Muscle of leg (tissue), 3 donors: ENCODE measurements at regions not wholly inside any gene's neighbourhood (a gene's known extent, or its start where the extent isn't known, plus 50 kb on each side); places are given as distances from the start of the nearest gene placed in this dataset.

ENCODE experiments used
- DNase-seq: peaks from one replicate; pipeline ENCODE4 v3.0.0; 2013
- H3K27ac ChIP-seq: one replicate; pipeline ENCODE4 v1.5.1; 2013; ENCODE audit warnings: mild to moderate bottlenecking, low read length, control low read depth
- H3K27me3 ChIP-seq: one replicate; pipeline ENCODE4 v1.6.1; 2013; ENCODE audit warnings: low read length; ENCODE audit not compliant: control insufficient read depth, insufficient read depth
- H3K36me3 ChIP-seq: one replicate; pipeline ENCODE4 v1.6.1; 2013; ENCODE audit warnings: low read length; ENCODE audit not compliant: control insufficient read depth, insufficient read depth
- H3K4me1 ChIP-seq: one replicate; pipeline ENCODE4 v1.6.1; 2013; ENCODE audit warnings: low read length; ENCODE audit not compliant: control insufficient read depth, insufficient read depth
- H3K4me3 ChIP-seq: one replicate; pipeline ENCODE4 v1.5.1; 2013; ENCODE audit warnings: low read length, control low read depth
- H3K9me3 ChIP-seq: replicated peaks from 2 replicates; pipeline ENCODE4 v1.6.1; 2013; ENCODE audit warnings: low read depth, low read length; ENCODE audit not compliant: control insufficient read depth
- WGBS: methylation state at CpG from one replicate; pipeline ENCODE4 v1.1.5; 2013; ENCODE audit warnings: missing lambda C conversion rate; ENCODE audit not compliant: insufficient coverage; 5-methylcytosine and 5-hydroxymethylcytosine counted together

DNA sequence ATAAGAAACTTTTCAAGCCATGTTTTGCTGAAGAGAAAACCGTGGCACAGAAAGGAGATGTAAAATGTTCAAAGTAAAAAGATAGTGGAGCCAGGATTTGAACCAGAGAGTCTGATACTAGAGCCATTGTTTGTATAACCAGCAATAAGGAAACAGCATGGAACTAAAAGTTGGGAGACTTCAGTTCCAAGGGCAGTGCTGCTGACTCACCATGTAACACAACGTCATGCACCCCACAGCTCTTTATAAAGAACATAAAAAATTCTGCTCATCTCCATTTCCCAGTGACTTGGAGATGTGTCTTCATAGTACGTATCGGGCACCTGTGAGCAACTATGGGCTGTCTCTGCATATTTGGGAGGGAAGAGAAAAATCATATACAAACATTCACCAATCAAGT, 353.0 kb upstream of the PIK3C3 start:
- peaks cover 2% of the 10 kb centered on the region for H3K9me3 ChIP-seq
- WGBS, result 80% methylated on average over 1 of the region's 4 CpGs
- H3K27ac ChIP-seq, result no peak overlapping the region
- no peaks in the 10 kb centered on the region for H3K4me1 ChIP-seq
- H3K27me3 ChIP-seq, result no peaks in the 10 kb centered on the region
- no peak overlapping the region for H3K4me3 ChIP-seq
- no peaks in the 10 kb centered on the region for H3K36me3 ChIP-seq
- DNase-seq, result no peak

DNA sequence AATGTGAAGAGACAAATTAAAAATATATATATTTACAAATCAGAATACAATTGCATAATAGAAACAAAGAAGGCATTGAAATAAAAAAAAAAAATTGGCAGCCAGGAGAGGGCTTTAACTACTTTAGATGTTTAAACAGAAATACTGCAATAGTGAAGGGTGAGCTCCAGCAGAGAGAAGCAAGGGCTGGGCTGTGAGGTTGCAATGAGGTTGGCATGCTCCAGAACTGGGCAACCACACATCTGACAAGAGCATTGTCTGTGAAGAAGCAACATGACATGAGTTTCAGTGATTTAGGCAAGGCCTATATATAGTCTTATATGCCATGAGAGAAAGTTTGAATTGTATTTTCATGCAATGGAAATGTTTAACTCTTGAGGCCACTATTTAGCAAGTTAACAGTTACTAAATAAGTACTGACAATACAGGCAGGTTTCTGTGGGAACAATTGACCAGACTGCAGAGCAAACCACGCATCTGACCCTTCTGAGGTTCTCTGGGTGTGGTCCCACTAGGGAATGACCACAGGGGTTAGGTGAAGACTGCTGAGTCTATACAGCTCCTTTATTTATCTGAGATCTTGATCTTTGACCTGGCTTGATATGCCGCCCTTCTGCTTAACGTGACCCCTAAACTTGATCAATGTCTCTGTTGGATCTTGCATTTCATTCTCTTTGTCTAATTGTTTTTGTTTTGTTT, 354.2 kb upstream of the PIK3C3 start:
- Histone ChIP-seq H3K9me3 (peaks cover 2% of the 10 kb centered on the region), H3K4me1 (no peaks in the 10 kb centered on the region), H3K27me3 (no peaks in the 10 kb centered on the region), H3K36me3 (no peaks in the 10 kb centered on the region), H3K27ac (no peak overlapping the region), H3K4me3 (no peak overlapping the region)
- WGBS, result 100% methylated on average over 1 of the region's 3 CpGs
- DNase-seq, result no peak

DNA sequence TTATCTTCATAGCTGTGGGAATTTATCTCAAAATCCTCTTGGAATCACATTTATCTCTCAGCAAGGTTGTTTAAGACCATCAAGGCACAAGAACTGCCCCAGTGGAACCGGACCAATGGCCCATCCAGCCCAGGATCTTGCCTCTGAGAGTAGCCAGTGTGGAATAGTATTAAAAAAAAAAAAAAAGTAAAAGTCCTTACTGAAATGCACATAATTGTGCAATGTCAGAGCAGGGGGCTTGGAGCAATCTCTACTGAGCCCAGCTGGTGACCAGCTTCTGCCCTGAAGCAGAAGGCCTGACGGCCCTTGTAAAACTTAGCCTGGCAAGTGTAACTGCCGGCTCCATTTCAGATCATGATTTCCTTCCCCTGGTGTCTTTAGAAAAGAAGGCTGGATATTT, 355.6 kb upstream of the PIK3C3 start:
- no peak for DNase-seq
- WGBS, result 67% methylated on average over 1 of the region's 3 CpGs

DNA sequence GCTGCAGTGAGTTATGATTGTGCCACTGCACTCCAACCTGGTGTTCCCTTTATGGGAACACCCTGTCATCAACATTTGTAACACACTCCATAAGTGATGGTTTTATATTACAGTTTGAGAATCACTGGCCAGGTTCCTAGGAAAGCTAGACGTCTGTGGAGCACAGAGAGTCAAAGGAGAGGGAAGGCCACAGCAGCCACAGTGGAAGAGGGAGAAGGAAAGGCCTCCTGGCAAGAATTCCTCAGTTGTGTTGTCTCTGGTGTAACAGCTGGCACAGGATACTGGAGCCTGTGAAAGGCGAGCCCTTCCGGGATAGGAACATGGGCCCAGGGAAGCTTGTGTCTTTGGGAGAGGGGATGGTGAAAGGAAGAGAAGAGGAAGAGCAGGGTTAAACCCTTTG, 360.5 kb upstream of the PIK3C3 start:
- Histone ChIP-seq H3K4me1 (no peaks in the 10 kb centered on the region), H3K36me3 (no peaks in the 10 kb centered on the region), H3K4me3 (no peak overlapping the region), H3K27me3 (no peaks in the 10 kb centered on the region), H3K27ac (no peak overlapping the region), H3K9me3 (peaks cover 2% of the 10 kb centered on the region)
- 14% methylated on average over 1 of the region's 3 CpGs for WGBS
- DNase-seq, result peak; percentile 4

More for the DNA sequence above, 355.6 kb upstream of the PIK3C3 start:
- no peaks in the 10 kb centered on the region for H3K36me3 ChIP-seq
- no peak overlapping the region for H3K27ac ChIP-seq
- no peaks in the 10 kb centered on the region for H3K27me3 ChIP-seq
- no peaks in the 10 kb centered on the region for H3K9me3 ChIP-seq
- H3K4me3 ChIP-seq, result no peak overlapping the region
- no peaks in the 10 kb centered on the region for H3K4me1 ChIP-seq

DNA sequence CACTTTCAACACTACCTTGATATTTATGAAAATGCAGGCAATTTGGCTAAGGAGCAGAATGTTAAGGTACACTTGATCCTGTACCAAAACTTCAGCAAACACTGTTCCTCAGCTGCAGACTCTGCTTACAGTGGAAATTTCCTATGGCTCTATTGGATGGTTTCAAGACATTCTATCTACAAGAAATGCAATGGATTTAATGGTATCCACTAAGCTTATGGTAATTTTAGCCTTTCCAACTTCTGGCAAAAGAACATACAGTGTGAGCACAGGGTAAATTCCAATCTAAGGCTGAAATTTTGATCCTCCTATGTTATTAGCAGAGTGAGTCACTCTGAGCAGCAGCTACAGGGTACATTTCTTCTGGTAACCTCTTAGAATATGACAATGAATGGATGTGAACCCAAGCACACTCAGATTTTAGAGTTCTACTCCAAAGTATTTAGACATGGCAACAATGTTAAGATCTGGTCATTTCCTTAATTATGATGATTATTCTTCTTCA, 361.8 kb upstream of the PIK3C3 start:
- Histone ChIP-seq H3K9me3 (peaks cover 2% of the 10 kb centered on the region), H3K36me3 (no peaks in the 10 kb centered on the region), H3K27me3 (no peaks in the 10 kb centered on the region), H3K27ac (no peak overlapping the region), H3K4me1 (no peaks in the 10 kb centered on the region), H3K4me3 (no peak overlapping the region)
- no peak for DNase-seq

DNA sequence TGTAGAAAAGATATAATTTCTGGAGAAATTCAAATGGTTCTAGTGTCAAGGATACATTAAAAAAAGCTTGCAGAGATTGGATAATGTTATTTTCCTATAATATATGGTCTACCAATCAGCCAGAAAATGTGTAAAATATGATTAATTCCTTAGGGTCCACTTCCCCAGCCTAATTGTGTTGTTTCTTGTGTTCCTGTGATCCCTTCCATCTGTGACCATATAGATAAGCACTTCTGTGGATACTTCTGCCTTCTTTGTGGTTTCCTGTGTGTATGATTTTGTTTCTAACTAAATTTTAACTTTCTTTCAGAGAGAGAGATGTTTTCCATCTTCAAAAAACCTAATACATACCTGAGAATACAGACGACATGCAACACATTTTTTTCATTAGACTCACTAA, 367.1 kb upstream of the PIK3C3 start:
- no peak for DNase-seq
- no peak overlapping the region for H3K27ac ChIP-seq
- H3K4me3 ChIP-seq, result no peak overlapping the region
- WGBS, result 20% methylated on average over 1 of the region's 1 CpG
- H3K36me3 ChIP-seq, result no peaks in the 10 kb centered on the region
- H3K4me1 ChIP-seq, result no peaks in the 10 kb centered on the region
- H3K27me3 ChIP-seq, result no peaks in the 10 kb centered on the region
- peaks cover 2% of the 10 kb centered on the region for H3K9me3 ChIP-seq

DNA sequence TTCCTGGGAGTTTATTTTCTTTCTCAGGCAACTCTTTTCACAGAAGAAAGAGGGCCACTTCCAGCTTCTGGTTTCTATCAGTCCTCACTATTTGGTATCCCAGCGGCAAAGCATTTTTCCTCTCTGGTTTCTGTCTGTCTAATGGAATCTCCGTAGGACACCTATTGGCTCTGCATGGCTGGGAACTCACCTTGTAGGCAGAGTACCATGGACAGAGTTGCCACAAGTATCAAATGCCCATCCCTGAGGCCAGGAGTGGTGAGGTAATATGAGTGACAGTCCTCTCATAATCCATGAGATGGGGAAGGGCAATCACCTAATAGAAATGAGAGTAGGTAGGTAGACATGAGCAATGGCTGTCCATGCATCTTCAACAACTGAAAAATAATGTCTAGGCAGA, 369.5 kb upstream of the PIK3C3 start:
- WGBS, result no CpG with 5 or more reads among the region's 2 CpGs
- Histone ChIP-seq H3K9me3 (no peaks in the 10 kb centered on the region), H3K27me3 (no peaks in the 10 kb centered on the region), H3K36me3 (no peaks in the 10 kb centered on the region), H3K4me1 (no peaks in the 10 kb centered on the region), H3K27ac (no peak overlapping the region), H3K4me3 (no peak overlapping the region)
- no peak for DNase-seq

DNA sequence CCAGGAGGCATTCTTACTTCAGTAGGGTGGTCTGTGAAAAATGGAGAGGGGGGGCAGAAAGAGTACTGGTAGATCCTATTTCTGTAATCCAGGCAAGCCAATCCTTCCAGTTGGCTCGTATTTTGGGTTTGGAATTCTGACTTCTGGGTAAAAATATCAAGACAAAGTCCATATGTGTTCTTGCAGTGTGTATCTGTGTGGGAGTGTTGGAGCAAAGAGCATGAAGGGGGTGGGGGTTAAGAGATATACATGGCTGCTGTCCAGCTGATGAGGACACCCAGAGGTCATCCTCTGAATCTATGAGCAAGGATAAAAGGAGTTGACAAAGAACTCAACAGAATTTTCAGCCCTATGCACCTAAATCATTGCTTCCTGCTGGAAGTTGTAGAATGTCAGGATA, 375.8 kb upstream of the PIK3C3 start:
- H3K4me3 ChIP-seq, result no peak overlapping the region
- WGBS, result 38% methylated on average over 1 of the region's 1 CpG
- H3K27ac ChIP-seq, result no peak overlapping the region
- DNase-seq, result peak; percentile 6
- no peaks in the 10 kb centered on the region for H3K36me3 ChIP-seq
- H3K4me1 ChIP-seq, result no peaks in the 10 kb centered on the region
- H3K9me3 ChIP-seq, result no peaks in the 10 kb centered on the region
- no peaks in the 10 kb centered on the region for H3K27me3 ChIP-seq

DNA sequence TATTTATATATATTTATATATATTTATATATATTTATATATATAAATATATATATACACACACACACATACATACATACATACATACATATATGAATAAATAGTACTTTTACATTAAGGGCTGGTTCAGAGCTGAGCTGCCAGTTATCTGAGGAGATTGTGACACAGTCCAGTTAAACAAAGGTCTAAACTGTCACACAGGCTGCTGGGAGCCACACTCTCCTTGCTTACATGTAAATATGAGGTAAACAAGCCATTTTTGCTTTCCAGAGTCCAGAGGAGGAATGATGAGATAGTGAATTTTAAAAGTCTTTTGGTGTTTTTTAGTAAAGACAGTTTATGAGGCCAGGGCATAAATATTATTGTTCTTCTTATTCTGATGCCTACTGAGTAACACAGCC, 377.5 kb upstream of the PIK3C3 start:
- Histone ChIP-seq H3K9me3 (no peaks in the 10 kb centered on the region), H3K27me3 (no peaks in the 10 kb centered on the region), H3K36me3 (no peaks in the 10 kb centered on the region), H3K27ac (no peak overlapping the region), H3K4me3 (no peak overlapping the region), H3K4me1 (no peaks in the 10 kb centered on the region)
- DNase-seq, result no peak

DNA sequence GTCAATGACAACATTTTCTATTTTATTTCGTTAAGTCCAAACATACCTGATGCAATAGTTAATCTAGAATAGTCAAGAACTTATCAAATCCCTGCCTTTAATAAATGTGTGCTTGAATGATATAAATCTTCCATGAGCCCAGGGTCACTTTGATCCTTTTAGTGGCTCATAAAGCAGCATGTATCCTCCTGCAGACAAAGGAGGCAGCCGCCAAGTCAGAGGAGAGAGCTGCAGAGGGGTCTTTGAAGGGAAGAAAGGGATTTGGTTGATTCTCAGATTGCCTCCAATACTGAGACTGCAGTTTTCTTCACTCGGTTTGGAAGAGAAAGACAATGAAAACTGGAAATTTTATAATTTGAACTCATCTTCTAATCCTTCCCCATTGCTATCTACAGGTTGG, 378.4 kb upstream of the PIK3C3 start:
- no peak for DNase-seq
- Histone ChIP-seq H3K4me1 (no peaks in the 10 kb centered on the region), H3K9me3 (no peaks in the 10 kb centered on the region), H3K27ac (no peak overlapping the region), H3K36me3 (no peaks in the 10 kb centered on the region), H3K4me3 (no peak overlapping the region), H3K27me3 (no peaks in the 10 kb centered on the region)
- no CpG with 5 or more reads among the region's 3 CpGs for WGBS

DNA sequence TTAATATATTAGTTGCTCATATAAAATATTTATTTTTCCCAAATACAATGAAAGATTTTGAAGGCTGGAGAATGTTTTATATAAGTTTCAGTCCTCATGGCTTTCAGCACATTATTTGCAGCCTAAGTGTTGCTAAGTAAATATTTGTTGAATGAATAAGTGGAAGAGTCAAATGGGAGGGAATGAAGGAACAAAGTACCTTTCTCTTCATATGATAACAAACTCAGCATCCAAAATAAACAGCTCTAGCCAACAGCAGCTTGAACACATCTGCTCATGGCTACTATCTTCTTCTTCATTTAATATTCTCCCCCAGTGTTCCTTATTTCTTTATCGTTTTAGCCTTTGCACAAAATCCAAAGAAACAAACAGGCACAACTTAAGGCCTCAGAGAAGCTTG, 385.2 kb upstream of the PIK3C3 start:
- DNase-seq, result no peak
- WGBS, result no CpG with 5 or more reads among the region's 1 CpG
- no peak overlapping the region for H3K4me3 ChIP-seq

More for the DNA sequence above, 385.2 kb upstream of the PIK3C3 start:
- no peaks in the 10 kb centered on the region for H3K4me1 ChIP-seq
- no peaks in the 10 kb centered on the region for H3K36me3 ChIP-seq
- no peak overlapping the region for H3K27ac ChIP-seq
- H3K27me3 ChIP-seq, result no peaks in the 10 kb centered on the region
- H3K9me3 ChIP-seq, result no peaks in the 10 kb centered on the region
